Activated B cell treated with CpG ODN at 0.5 μM for 24 hours (primary cell): ENCODE measurements at regions not wholly inside any gene's neighbourhood (a gene's known extent, or its start where the extent isn't known, plus 50 kb on each side); places are given as distances from the start of the nearest gene placed in this dataset.

Experiments used
- ATAC-seq: fragments of 200-7000 bp; cut with Tn5 transposase; one replicate; pipeline ENCODE4 v1.10.0; 2021; ENCODE audit warnings: low read depth, mild to moderate bottlenecking, moderate library complexity
- CTCF ChIA-PET: fragments of 350-600 bp; sonication (Branson Sonifier 250); formaldehyde crosslinking; loops from one replicate; lab custom pipeline; 2021; ENCODE audit warnings: antibody characterized with exemption; lab: Charles Lee
- POLR2A ChIA-PET: fragments of 350-600 bp; sonication (Branson Sonifier 250); formaldehyde crosslinking; loops from one replicate; lab custom pipeline; 2021; ENCODE audit warnings: antibody characterized with exemption; lab: Charles Lee
- DNase-seq: peaks from one replicate; pipeline ENCODE4 v3.0.0; 2022
- H3K27ac Mint-ChIP-seq: one replicate; pipeline ENCODE4 v1.8.0; 2020; ENCODE audit warnings: mixed read lengths
- H3K27me3 Mint-ChIP-seq: one replicate; pipeline ENCODE4 v1.8.0; 2021; ENCODE audit warnings: mixed read lengths
- H3K36me3 Mint-ChIP-seq: one replicate; pipeline ENCODE4 v1.8.0; 2021; ENCODE audit warnings: low read depth, mixed read lengths
- H3K4me1 Mint-ChIP-seq: one replicate; pipeline ENCODE4 v1.8.0; 2021; ENCODE audit warnings: mixed read lengths
- H3K4me3 Mint-ChIP-seq: one replicate; pipeline ENCODE4 v1.8.0; 2020; ENCODE audit warnings: mild to moderate bottlenecking, mixed read lengths
- H3K9me3 Mint-ChIP-seq: one replicate; pipeline ENCODE4 v1.8.0; 2020; ENCODE audit warnings: mixed read lengths
- CTCF ChIP-seq: fragments of 200-600 bp; IDR thresholded peaks from one replicate; pipeline ENCODE4 v1.8.0; 2022; ENCODE audit warnings: antibody characterized with exemption, mild to moderate bottlenecking
- intact Hi-C: fragments of 100-400 bp; cut with micrococcal nuclease; formaldehyde crosslinking; loops from one replicate; pipeline ENCODE4 v1.15.1; 2024

DNA sequence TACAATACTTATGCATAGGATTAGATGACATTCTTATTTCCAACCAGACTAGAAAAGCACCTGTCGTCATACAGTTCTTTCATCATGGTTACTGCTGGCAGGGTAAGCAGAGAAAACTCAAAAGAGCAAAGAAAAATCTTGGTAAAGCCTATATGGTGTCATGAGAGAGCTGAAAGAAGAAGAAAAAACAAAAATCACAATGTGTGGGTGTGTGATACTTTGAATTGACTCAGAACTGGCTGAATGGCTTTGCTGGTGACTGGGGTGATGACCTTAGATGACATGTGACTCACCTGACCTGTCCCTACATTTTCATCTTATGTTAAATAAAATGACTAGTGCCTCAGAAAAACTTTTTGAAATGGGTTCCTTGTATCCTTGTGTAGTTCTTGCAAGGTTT lies 278.1 kb upstream of the LMO3 start:
- ChIA-PET CTCF (no interaction called here), POLR2A (no interaction called here)
- no peak for DNase-seq
- Mint-ChIP-seq H3K9me3 (peaks cover 3% of the 10 kb centered on the region), H3K36me3 (no peaks in the 10 kb centered on the region), H3K4me1 (no peaks in the 10 kb centered on the region), H3K4me3 (no peak overlapping the region), H3K27me3 (no peaks in the 10 kb centered on the region), H3K27ac (no peak overlapping the region)
- intact Hi-C loops: no loop called here
- TF ChIP-seq CTCF: no peak
- no peak for ATAC-seq

GRCh38 chr12:16881986-16882570 lies 276.1 kb upstream of the LMO3 start:
- intact Hi-C loops: no loop called here
- H3K36me3 Mint-ChIP-seq: no peaks in the 10 kb centered on the region
- DNase-seq: no peak
- no peak overlapping the region for H3K27ac Mint-ChIP-seq
- ChIA-PET POLR2A (no interaction called here), CTCF (no interaction called here)
- H3K4me3 Mint-ChIP-seq: no peak overlapping the region
- ATAC-seq: no peak
- no peak for TF ChIP-seq CTCF
- no peaks in the 10 kb centered on the region for H3K27me3 Mint-ChIP-seq
- no peaks in the 10 kb centered on the region for H3K4me1 Mint-ChIP-seq
- H3K9me3 Mint-ChIP-seq: no peaks in the 10 kb centered on the region

- Mint-ChIP-seq H3K27ac (no peak overlapping the region), H3K36me3 (no peaks in the 10 kb centered on the region), H3K9me3 (no peaks in the 10 kb centered on the region), H3K4me3 (no peak overlapping the region), H3K27me3 (no peaks in the 10 kb centered on the region), H3K4me1 (no peaks in the 10 kb centered on the region)
- ChIA-PET POLR2A (no interaction called here), CTCF (no interaction called here)
- DNase-seq (no peak), ATAC-seq (no peak)
- intact Hi-C loops: no loop called here
- no peak for TF ChIP-seq CTCF
Measured at GRCh38 chr12:16880864-16881285, 274.9 kb upstream of the LMO3 start.

DNA sequence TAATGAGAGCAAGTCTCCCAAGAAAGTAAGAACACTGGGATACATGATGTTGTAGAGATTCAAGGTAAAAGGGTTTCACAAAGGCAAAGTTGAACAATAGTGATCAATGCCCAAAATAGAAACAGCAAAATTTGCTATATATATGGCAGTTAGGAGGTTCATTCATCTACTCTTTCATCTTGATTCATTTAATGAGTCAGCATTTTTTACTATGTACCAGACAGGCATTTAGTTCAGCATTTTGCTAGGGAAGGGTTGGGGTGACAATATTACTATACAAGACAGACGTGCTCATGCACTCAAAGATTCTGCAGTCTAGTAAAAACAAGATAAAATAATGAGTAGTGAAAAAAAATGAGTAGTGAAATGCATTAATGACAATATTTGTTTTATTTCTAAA lies 264.9 kb upstream of the LMO3 start:
- no peak for ATAC-seq
- DNase-seq: no peak
- Mint-ChIP-seq H3K36me3 (no peaks in the 10 kb centered on the region), H3K9me3 (peaks cover 2% of the 10 kb centered on the region), H3K4me3 (no peak overlapping the region), H3K4me1 (no peaks in the 10 kb centered on the region), H3K27me3 (no peaks in the 10 kb centered on the region), H3K27ac (no peak overlapping the region)
- intact Hi-C loops: no loop called here
- ChIA-PET POLR2A (no interaction called here), CTCF (no interaction called here)
- no peak for TF ChIP-seq CTCF

GRCh38 chr12:16863742-16864141 lies 257.8 kb upstream of the LMO3 start:
- intact Hi-C loops: no loop called here
- POLR2A ChIA-PET: no interaction called here
- no peak for TF ChIP-seq CTCF
- H3K9me3 Mint-ChIP-seq: no peaks in the 10 kb centered on the region
- CTCF ChIA-PET: no interaction called here
- DNase-seq: no peak
- no peak overlapping the region for H3K27ac Mint-ChIP-seq
- no peaks in the 10 kb centered on the region for H3K27me3 Mint-ChIP-seq
- H3K4me3 Mint-ChIP-seq: no peak overlapping the region
- no peaks in the 10 kb centered on the region for H3K4me1 Mint-ChIP-seq
- H3K36me3 Mint-ChIP-seq: no peaks in the 10 kb centered on the region
- no peak for ATAC-seq
